Fibroblast of the aortic adventitia (primary cell): ENCODE measurements at regions not wholly inside any gene's neighbourhood (a gene's known extent, or its start where the extent isn't known, plus 50 kb on each side); places are given as distances from the start of the nearest gene placed in this dataset.

Experiments
- DNase-seq: peaks from one replicate; pipeline ENCODE4 v3.0.0-alpha.2; 2010; ENCODE audit warnings: low read depth
- H3K4me3 ChIP-seq: 2 replicates; pipeline ENCODE4 v1.5.1; 2011; ENCODE audit warnings: low read depth, mild to moderate bottlenecking, control low read depth, low read length, moderate library complexity
- TF ChIP-seq, protein P1 (sequence below): IDR thresholded peaks from 2 replicates; pipeline ENCODE4 v1.5.1; 2011; ENCODE audit warnings: mild to moderate bottlenecking, low read length, control low read depth, inconsistent platforms; ENCODE audit not compliant: insufficient read depth

GRCh38 chr6:98467091-98467490 lies 367.3 kb upstream of the POU3F2 start:
- no peak overlapping the region for H3K4me3 ChIP-seq
- DNase-seq, result no peak
- TF ChIP-seq, protein P1, sequence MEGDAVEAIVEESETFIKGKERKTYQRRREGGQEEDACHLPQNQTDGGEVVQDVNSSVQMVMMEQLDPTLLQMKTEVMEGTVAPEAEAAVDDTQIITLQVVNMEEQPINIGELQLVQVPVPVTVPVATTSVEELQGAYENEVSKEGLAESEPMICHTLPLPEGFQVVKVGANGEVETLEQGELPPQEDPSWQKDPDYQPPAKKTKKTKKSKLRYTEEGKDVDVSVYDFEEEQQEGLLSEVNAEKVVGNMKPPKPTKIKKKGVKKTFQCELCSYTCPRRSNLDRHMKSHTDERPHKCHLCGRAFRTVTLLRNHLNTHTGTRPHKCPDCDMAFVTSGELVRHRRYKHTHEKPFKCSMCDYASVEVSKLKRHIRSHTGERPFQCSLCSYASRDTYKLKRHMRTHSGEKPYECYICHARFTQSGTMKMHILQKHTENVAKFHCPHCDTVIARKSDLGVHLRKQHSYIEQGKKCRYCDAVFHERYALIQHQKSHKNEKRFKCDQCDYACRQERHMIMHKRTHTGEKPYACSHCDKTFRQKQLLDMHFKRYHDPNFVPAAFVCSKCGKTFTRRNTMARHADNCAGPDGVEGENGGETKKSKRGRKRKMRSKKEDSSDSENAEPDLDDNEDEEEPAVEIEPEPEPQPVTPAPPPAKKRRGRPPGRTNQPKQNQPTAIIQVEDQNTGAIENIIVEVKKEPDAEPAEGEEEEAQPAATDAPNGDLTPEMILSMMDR, result no peak

GRCh38 chr6:98467902-98468301 lies 366.5 kb upstream of the POU3F2 start:
- no peak overlapping the region for H3K4me3 ChIP-seq
- TF ChIP-seq, protein P1, result no peak
- no peak for DNase-seq

DNA sequence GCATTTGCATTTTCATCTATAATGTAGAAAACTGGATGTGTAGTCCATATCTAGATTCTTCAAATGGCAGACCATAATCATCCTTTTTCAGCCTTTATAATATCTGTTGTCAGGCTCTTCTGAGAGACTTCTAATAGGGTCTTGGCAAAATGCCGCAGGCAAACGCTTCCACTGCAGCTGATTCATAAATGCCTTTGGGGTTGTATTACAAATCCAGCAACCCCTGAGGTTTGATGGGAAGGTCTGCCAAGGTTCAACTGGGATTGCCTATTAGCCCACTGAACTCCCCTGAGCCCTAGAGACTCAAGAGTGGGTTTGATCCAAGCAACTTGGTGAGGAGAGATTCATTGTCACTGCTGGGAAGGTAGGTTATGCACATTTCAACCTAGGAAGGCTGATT lies 365.2 kb upstream of the POU3F2 start:
- DNase-seq, result no peak
- H3K4me3 ChIP-seq, result no peak overlapping the region
- TF ChIP-seq, protein P1, result no peak

GRCh38 chr6:98470821-98471220 lies 363.6 kb upstream of the POU3F2 start:
- TF ChIP-seq, protein P1, result no peak
- H3K4me3 ChIP-seq, result no peak overlapping the region
- no peak for DNase-seq

DNA sequence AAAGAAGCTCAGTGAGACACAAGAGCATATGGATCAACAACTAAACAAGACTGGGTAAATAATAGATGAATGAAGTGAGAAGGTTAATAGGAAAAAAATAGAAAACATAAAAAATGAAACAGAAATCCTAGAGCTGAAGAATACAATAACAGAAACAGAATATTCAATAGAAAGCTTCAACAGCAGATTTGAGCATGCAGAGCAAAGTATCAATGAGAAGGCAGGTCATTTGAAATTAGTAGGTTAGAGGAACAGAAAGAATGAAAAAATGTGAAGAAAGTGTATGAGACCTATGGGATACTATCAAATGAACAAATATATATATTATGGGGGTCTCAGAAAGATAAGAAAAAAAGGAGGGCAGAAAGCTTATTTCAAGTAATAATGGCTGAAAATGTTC lies 362.9 kb upstream of the POU3F2 start:
- DNase-seq, result no peak
- no peak overlapping the region for H3K4me3 ChIP-seq
- TF ChIP-seq, protein P1, result no peak

GRCh38 chr6:98477231-98477630 lies 357.1 kb upstream of the POU3F2 start:
- TF ChIP-seq, protein P1, result no peak
- no peak overlapping the region for H3K4me3 ChIP-seq
- DNase-seq, result no peak

- no peak for DNase-seq
Observed at GRCh38 chr6:98484696-98485095, 349.7 kb upstream of the POU3F2 start.

More at GRCh38 chr6:98484696-98485095, 349.7 kb upstream of the POU3F2 start:
- TF ChIP-seq, protein P1, result no peak
- no peak overlapping the region for H3K4me3 ChIP-seq
